ENCODE measurements at regions not wholly inside any gene's neighbourhood (a gene's known extent, or its start where the extent isn't known, plus 50 kb on each side); places are given as distances from the start of the nearest gene placed in this dataset.
A peak's percentile ranks its signal among the peaks of the same experiment; 100 is the strongest.

DNA sequence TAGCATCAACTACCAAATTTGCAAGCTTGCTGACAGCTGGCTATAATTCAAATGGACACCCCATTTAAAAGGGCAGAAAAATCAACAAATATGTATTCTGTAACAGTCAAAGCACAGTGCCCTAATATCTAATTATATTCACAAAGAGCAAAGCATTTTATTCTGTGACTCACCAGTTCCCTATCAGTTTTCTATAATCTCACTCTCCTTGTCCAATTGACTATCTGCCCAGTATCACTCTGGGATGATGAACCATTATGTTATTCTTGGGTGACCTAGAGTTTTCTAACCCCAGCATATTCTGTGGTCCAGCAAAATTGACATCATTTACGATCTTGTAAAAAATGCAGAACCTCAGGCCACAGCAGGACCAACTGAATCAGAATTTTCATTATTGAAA is 82.0 kb upstream of the FREM3 start:
- Histone ChIP-seq H3K4me3 (ENCODE audit: insufficient read length, low read depth) (no peak overlapping the region), H3K27me3 (ENCODE audit: insufficient read depth, insufficient read length) (no peaks in the 10 kb centered on the region), H3K36me3 (ENCODE audit: insufficient read depth, insufficient read length, low read length) (no peaks in the 10 kb centered on the region), H3K9ac (ENCODE audit: insufficient read length, low read depth) (no peak overlapping the region), H3K4me1 (ENCODE audit: insufficient read depth, insufficient read length) (no peaks in the 10 kb centered on the region), H3K9me3 (ENCODE audit: insufficient read depth, low read length) (peaks cover 9% of the 10 kb centered on the region; the same call in 1 of the 2 replicates)
- no peak for DNase-seq (ENCODE audit: low read depth, low spot score)
- TF ChIP-seq SUZ12 (IDR thresholded peaks at IDR 0.05; ENCODE audit: extremely low read depth, insufficient read depth, insufficient read length) (no peak), YY1 (IDR thresholded peaks at IDR 0.05; ENCODE audit: insufficient read depth, insufficient read length) (no peak), ZNF274 (IDR thresholded peaks at IDR 0.05; ENCODE audit: low read depth, low read length) (no peak)

DNA sequence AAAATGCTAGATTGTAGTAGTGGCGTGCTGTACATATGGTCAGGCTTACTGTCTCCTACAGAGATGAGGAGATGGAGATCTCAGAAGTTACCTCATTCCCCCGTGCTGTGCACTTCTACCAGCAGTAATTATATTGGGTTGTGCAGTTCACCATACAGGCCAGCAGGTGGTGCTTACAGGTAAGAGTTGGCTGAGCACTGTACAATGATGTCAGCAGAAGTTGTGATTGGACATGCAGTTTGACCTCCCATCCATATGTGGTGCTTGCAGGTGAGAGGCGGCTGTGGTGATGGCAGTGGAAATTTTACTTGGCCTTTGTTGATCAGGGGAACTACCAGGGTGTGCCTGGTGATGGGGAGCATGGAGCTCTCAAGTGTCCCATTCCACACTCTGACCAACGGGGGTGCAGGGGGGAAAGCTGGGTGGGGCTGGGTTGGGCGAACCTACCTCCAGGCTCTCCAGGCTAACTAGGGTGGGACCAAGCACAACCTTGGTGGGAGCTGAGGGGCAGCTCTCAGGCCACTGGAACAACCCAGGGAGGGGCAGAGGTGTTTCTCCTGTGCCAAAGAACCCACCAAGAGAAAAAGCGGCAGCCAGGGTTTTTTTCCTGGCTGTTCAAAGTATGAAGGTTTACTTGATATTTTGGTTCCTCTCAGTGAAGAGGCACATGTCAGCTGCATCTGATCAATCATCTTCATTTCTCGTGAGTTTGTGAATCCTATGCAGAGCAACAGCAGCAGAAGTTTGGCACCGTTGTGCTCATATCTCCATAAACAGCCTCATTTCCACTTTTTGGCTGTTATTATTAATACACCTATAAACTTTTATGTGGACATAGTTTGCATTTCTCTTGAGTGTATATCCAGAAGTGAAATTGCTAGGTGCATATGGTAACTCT is 73.8 kb upstream of the FREM3 start:
- H3K4me1 ChIP-seq (ENCODE audit: insufficient read depth, insufficient read length): no peaks in the 10 kb centered on the region
- no peaks in the 10 kb centered on the region for H3K27me3 ChIP-seq (ENCODE audit: insufficient read depth, insufficient read length)
- DNase-seq (ENCODE audit: low read depth, low spot score): peak; percentile 23
- no peaks in the 10 kb centered on the region for H3K9me3 ChIP-seq (ENCODE audit: insufficient read depth, low read length)
- no peak overlapping the region for H3K4me3 ChIP-seq (ENCODE audit: insufficient read length, low read depth)
- TF ChIP-seq SUZ12 (IDR thresholded peaks at IDR 0.05; ENCODE audit: extremely low read depth, insufficient read depth, insufficient read length) (no peak), YY1 (IDR thresholded peaks at IDR 0.05; ENCODE audit: insufficient read depth, insufficient read length) (no peak), ZNF274 (IDR thresholded peaks at IDR 0.05; ENCODE audit: low read depth, low read length) (no peak)
- H3K36me3 ChIP-seq (ENCODE audit: insufficient read depth, insufficient read length, low read length): no peaks in the 10 kb centered on the region
- no peak overlapping the region for H3K9ac ChIP-seq (ENCODE audit: insufficient read length, low read depth)

- H3K27me3 ChIP-seq (ENCODE audit: insufficient read depth, insufficient read length): no peaks in the 10 kb centered on the region
- H3K9me3 ChIP-seq (ENCODE audit: insufficient read depth, low read length): no peaks in the 10 kb centered on the region
- H3K9ac ChIP-seq (ENCODE audit: insufficient read length, low read depth): no peak overlapping the region
- TF ChIP-seq ZNF274 (IDR thresholded peaks at IDR 0.05; ENCODE audit: low read depth, low read length): no peak
- TF ChIP-seq YY1 (IDR thresholded peaks at IDR 0.05; ENCODE audit: insufficient read depth, insufficient read length): no peak
- no peak for TF ChIP-seq SUZ12 (IDR thresholded peaks at IDR 0.05; ENCODE audit: extremely low read depth, insufficient read depth, insufficient read length)
- H3K4me1 ChIP-seq (ENCODE audit: insufficient read depth, insufficient read length): no peaks in the 10 kb centered on the region
- no peaks in the 10 kb centered on the region for H3K36me3 ChIP-seq (ENCODE audit: insufficient read depth, insufficient read length, low read length)
- no peak for DNase-seq (ENCODE audit: low read depth, low spot score)
- H3K4me3 ChIP-seq (ENCODE audit: insufficient read length, low read depth): no peak overlapping the region
Measured at GRCh38 chr4:143771269-143771668, 70.8 kb upstream of the FREM3 start.

GRCh38 chr4:143768007-143768591 is 67.6 kb upstream of the FREM3 start:
- DNase-seq (ENCODE audit: low read depth, low spot score): no peak
- Histone ChIP-seq H3K4me1 (ENCODE audit: insufficient read depth, insufficient read length) (no peaks in the 10 kb centered on the region), H3K4me3 (ENCODE audit: insufficient read length, low read depth) (no peak overlapping the region), H3K9ac (ENCODE audit: insufficient read length, low read depth) (no peak overlapping the region), H3K36me3 (ENCODE audit: insufficient read depth, insufficient read length, low read length) (no peaks in the 10 kb centered on the region), H3K9me3 (ENCODE audit: insufficient read depth, low read length) (no peaks in the 10 kb centered on the region), H3K27me3 (ENCODE audit: insufficient read depth, insufficient read length) (no peaks in the 10 kb centered on the region)
- no peak for TF ChIP-seq ZNF274 (IDR thresholded peaks at IDR 0.05; ENCODE audit: low read depth, low read length)
- no peak for TF ChIP-seq YY1 (IDR thresholded peaks at IDR 0.05; ENCODE audit: insufficient read depth, insufficient read length)
- no peak for TF ChIP-seq SUZ12 (IDR thresholded peaks at IDR 0.05; ENCODE audit: extremely low read depth, insufficient read depth, insufficient read length)

- no peaks in the 10 kb centered on the region for H3K36me3 ChIP-seq (ENCODE audit: insufficient read depth, insufficient read length, low read length)
- no peaks in the 10 kb centered on the region for H3K27me3 ChIP-seq (ENCODE audit: insufficient read depth, insufficient read length)
- H3K4me3 ChIP-seq (ENCODE audit: insufficient read length, low read depth): no peak overlapping the region
- H3K9me3 ChIP-seq (ENCODE audit: insufficient read depth, low read length): no peaks in the 10 kb centered on the region
- DNase-seq (ENCODE audit: low read depth, low spot score): no peak
- H3K4me1 ChIP-seq (ENCODE audit: insufficient read depth, insufficient read length): no peaks in the 10 kb centered on the region
- TF ChIP-seq SUZ12 (IDR thresholded peaks at IDR 0.05; ENCODE audit: extremely low read depth, insufficient read depth, insufficient read length) (no peak), YY1 (IDR thresholded peaks at IDR 0.05; ENCODE audit: insufficient read depth, insufficient read length) (no peak), ZNF274 (IDR thresholded peaks at IDR 0.05; ENCODE audit: low read depth, low read length) (no peak)
- H3K9ac ChIP-seq (ENCODE audit: insufficient read length, low read depth): no peak overlapping the region
Measured at GRCh38 chr4:143763587-143763986, 63.1 kb upstream of the FREM3 start.

DNA sequence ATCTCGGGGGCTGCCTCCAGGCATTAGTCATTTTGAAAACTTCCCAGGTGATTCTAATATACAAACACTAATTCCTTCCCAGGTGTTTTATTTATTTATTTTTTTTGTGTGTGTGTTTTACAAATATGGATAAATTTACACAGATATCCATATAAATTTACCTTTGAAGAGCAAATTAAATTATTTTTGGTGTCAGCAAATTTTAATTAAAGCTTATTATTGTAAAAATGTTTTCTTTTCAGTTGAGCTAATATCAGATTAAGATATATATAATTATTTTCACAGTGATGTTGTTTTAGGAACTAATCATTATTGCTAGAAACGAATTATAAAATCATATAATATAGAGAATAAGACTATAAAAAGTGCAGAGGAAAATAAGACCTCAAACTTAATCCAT is 62.0 kb upstream of the FREM3 start:
- Histone ChIP-seq H3K4me3 (ENCODE audit: insufficient read length, low read depth) (no peak overlapping the region), H3K9me3 (ENCODE audit: insufficient read depth, low read length) (no peaks in the 10 kb centered on the region), H3K27me3 (ENCODE audit: insufficient read depth, insufficient read length) (no peaks in the 10 kb centered on the region), H3K36me3 (ENCODE audit: insufficient read depth, insufficient read length, low read length) (no peaks in the 10 kb centered on the region), H3K4me1 (ENCODE audit: insufficient read depth, insufficient read length) (no peaks in the 10 kb centered on the region), H3K9ac (ENCODE audit: insufficient read length, low read depth) (no peak overlapping the region)
- TF ChIP-seq ZNF274 (IDR thresholded peaks at IDR 0.05; ENCODE audit: low read depth, low read length) (no peak), SUZ12 (IDR thresholded peaks at IDR 0.05; ENCODE audit: extremely low read depth, insufficient read depth, insufficient read length) (no peak), YY1 (IDR thresholded peaks at IDR 0.05; ENCODE audit: insufficient read depth, insufficient read length) (no peak)
- DNase-seq (ENCODE audit: low read depth, low spot score): no peak

Data from NT2/D1 (cell line).